ENCODE measurements at regions not wholly inside any gene's neighbourhood (a gene's known extent, or its start where the extent isn't known, plus 50 kb on each side); places are given as distances from the start of the nearest gene placed in this dataset.

- no peak overlapping the region for H3K27ac Mint-ChIP-seq
- ATAC-seq, result no peak
- no peak overlapping the region for H3K4me3 Mint-ChIP-seq
- peaks cover 3% of the 10 kb centered on the region for H3K9me3 Mint-ChIP-seq
- H3K27me3 Mint-ChIP-seq, result no peaks in the 10 kb centered on the region
- H3K4me1 Mint-ChIP-seq, result no peaks in the 10 kb centered on the region
- H3K36me3 Mint-ChIP-seq, result no peaks in the 10 kb centered on the region
These were observed 156.2 kb upstream of the ARPP21 start for GRCh38 chr3:35483131-35483530.

GRCh38 chr3:35484929-35485530, 154.3 kb upstream of the ARPP21 start:
- Mint-ChIP-seq H3K9me3 (peaks cover 3% of the 10 kb centered on the region), H3K27ac (no peak overlapping the region), H3K36me3 (no peaks in the 10 kb centered on the region), H3K27me3 (no peaks in the 10 kb centered on the region), H3K4me1 (no peaks in the 10 kb centered on the region), H3K4me3 (no peak overlapping the region)
- ATAC-seq, result no peak

GRCh38 chr3:35486295-35486694, 153.0 kb upstream of the ARPP21 start:
- no peak for ATAC-seq
- no peaks in the 10 kb centered on the region for H3K27me3 Mint-ChIP-seq
- no peak overlapping the region for H3K4me3 Mint-ChIP-seq
- H3K36me3 Mint-ChIP-seq, result no peaks in the 10 kb centered on the region
- H3K27ac Mint-ChIP-seq, result no peak overlapping the region
- H3K4me1 Mint-ChIP-seq, result no peaks in the 10 kb centered on the region
- peaks cover 5% of the 10 kb centered on the region for H3K9me3 Mint-ChIP-seq

- H3K27ac Mint-ChIP-seq, result no peak overlapping the region
- ATAC-seq, result no peak
- H3K27me3 Mint-ChIP-seq, result no peaks in the 10 kb centered on the region
- H3K4me3 Mint-ChIP-seq, result no peak overlapping the region
- H3K36me3 Mint-ChIP-seq, result no peaks in the 10 kb centered on the region
- no peaks in the 10 kb centered on the region for H3K4me1 Mint-ChIP-seq
- peaks cover 6% of the 10 kb centered on the region for H3K9me3 Mint-ChIP-seq
These were observed 151.9 kb upstream of the ARPP21 start for GRCh38 chr3:35487376-35487775.

GRCh38 chr3:35488526-35488925, 150.8 kb upstream of the ARPP21 start:
- H3K4me1 Mint-ChIP-seq, result no peaks in the 10 kb centered on the region
- H3K36me3 Mint-ChIP-seq, result no peaks in the 10 kb centered on the region
- H3K4me3 Mint-ChIP-seq, result no peak overlapping the region
- H3K9me3 Mint-ChIP-seq, result peaks cover 6% of the 10 kb centered on the region
- no peaks in the 10 kb centered on the region for H3K27me3 Mint-ChIP-seq
- no peak overlapping the region for H3K27ac Mint-ChIP-seq
- no peak for ATAC-seq

GRCh38 chr3:35492841-35493240, 146.5 kb upstream of the ARPP21 start:
- Mint-ChIP-seq H3K4me1 (no peaks in the 10 kb centered on the region), H3K4me3 (no peak overlapping the region), H3K9me3 (peaks cover 6% of the 10 kb centered on the region), H3K27me3 (no peaks in the 10 kb centered on the region), H3K36me3 (no peaks in the 10 kb centered on the region), H3K27ac (no peak overlapping the region)
- ATAC-seq, result no peak

- Mint-ChIP-seq H3K9me3 (peaks cover 6% of the 10 kb centered on the region), H3K27me3 (no peaks in the 10 kb centered on the region), H3K4me3 (no peak overlapping the region), H3K36me3 (no peaks in the 10 kb centered on the region), H3K27ac (no peak overlapping the region), H3K4me1 (no peaks in the 10 kb centered on the region)
- ATAC-seq, result no peak
These were observed 140.7 kb upstream of the ARPP21 start for GRCh38 chr3:35498506-35499210.

GRCh38 chr3:35500641-35501350, 138.5 kb upstream of the ARPP21 start:
- H3K27me3 Mint-ChIP-seq, result no peaks in the 10 kb centered on the region
- H3K36me3 Mint-ChIP-seq, result no peaks in the 10 kb centered on the region
- no peak overlapping the region for H3K4me3 Mint-ChIP-seq
- H3K9me3 Mint-ChIP-seq, result peaks cover 6% of the 10 kb centered on the region
- H3K27ac Mint-ChIP-seq, result no peak overlapping the region
- no peaks in the 10 kb centered on the region for H3K4me1 Mint-ChIP-seq
- no peak for ATAC-seq

- Mint-ChIP-seq H3K27ac (no peak overlapping the region), H3K4me3 (no peak overlapping the region), H3K9me3 (peaks cover 8% of the 10 kb centered on the region), H3K36me3 (no peaks in the 10 kb centered on the region), H3K27me3 (no peaks in the 10 kb centered on the region), H3K4me1 (no peaks in the 10 kb centered on the region)
- no peak for ATAC-seq
These were observed 136.6 kb upstream of the ARPP21 start for GRCh38 chr3:35502699-35503098.

- no peak overlapping the region for H3K4me3 Mint-ChIP-seq
- ATAC-seq, result no peak
- no peaks in the 10 kb centered on the region for H3K27me3 Mint-ChIP-seq
- no peaks in the 10 kb centered on the region for H3K4me1 Mint-ChIP-seq
- H3K27ac Mint-ChIP-seq, result no peak overlapping the region
- peaks cover 5% of the 10 kb centered on the region for H3K9me3 Mint-ChIP-seq
- H3K36me3 Mint-ChIP-seq, result no peaks in the 10 kb centered on the region
These were observed 134.1 kb upstream of the ARPP21 start for GRCh38 chr3:35505181-35505580.

GRCh38 chr3:35505772-35506171, 133.6 kb upstream of the ARPP21 start:
- Mint-ChIP-seq H3K4me1 (no peaks in the 10 kb centered on the region), H3K27me3 (no peaks in the 10 kb centered on the region), H3K4me3 (no peak overlapping the region), H3K36me3 (no peaks in the 10 kb centered on the region), H3K27ac (no peak overlapping the region), H3K9me3 (peaks cover 5% of the 10 kb centered on the region)
- ATAC-seq, result no peak

- Mint-ChIP-seq H3K36me3 (no peaks in the 10 kb centered on the region), H3K4me3 (no peak overlapping the region), H3K4me1 (no peaks in the 10 kb centered on the region), H3K9me3 (peaks cover 5% of the 10 kb centered on the region), H3K27ac (no peak overlapping the region), H3K27me3 (no peaks in the 10 kb centered on the region)
- ATAC-seq, result no peak
These were observed 119.4 kb upstream of the ARPP21 start for GRCh38 chr3:35519936-35520335.

GRCh38 chr3:35521196-35521595, 118.1 kb upstream of the ARPP21 start:
- Mint-ChIP-seq H3K36me3 (no peaks in the 10 kb centered on the region), H3K4me1 (no peaks in the 10 kb centered on the region), H3K27me3 (no peaks in the 10 kb centered on the region), H3K9me3 (peaks cover 4% of the 10 kb centered on the region), H3K4me3 (no peak overlapping the region), H3K27ac (no peak overlapping the region)
- no peak for ATAC-seq

GRCh38 chr3:35522450-35522849, 116.9 kb upstream of the ARPP21 start:
- no peaks in the 10 kb centered on the region for H3K36me3 Mint-ChIP-seq
- ATAC-seq, result no peak
- H3K4me1 Mint-ChIP-seq, result no peaks in the 10 kb centered on the region
- H3K27me3 Mint-ChIP-seq, result no peaks in the 10 kb centered on the region
- no peak overlapping the region for H3K4me3 Mint-ChIP-seq
- peaks cover 2% of the 10 kb centered on the region for H3K9me3 Mint-ChIP-seq
- H3K27ac Mint-ChIP-seq, result no peak overlapping the region

GRCh38 chr3:35523074-35523473, 116.3 kb upstream of the ARPP21 start:
- Mint-ChIP-seq H3K27ac (no peak overlapping the region), H3K4me1 (no peaks in the 10 kb centered on the region), H3K36me3 (no peaks in the 10 kb centered on the region), H3K9me3 (no peaks in the 10 kb centered on the region), H3K4me3 (no peak overlapping the region), H3K27me3 (no peaks in the 10 kb centered on the region)
- ATAC-seq, result no peak

- Mint-ChIP-seq H3K4me3 (no peak overlapping the region), H3K36me3 (no peaks in the 10 kb centered on the region), H3K27me3 (no peaks in the 10 kb centered on the region), H3K27ac (no peak overlapping the region), H3K9me3 (no peaks in the 10 kb centered on the region), H3K4me1 (no peaks in the 10 kb centered on the region)
- no peak for ATAC-seq
These were observed 115.5 kb upstream of the ARPP21 start for GRCh38 chr3:35523838-35524237.
